GM19438 (cell line): ENCODE measurements at regions not wholly inside any gene's neighbourhood (a gene's known extent, or its start where the extent isn't known, plus 50 kb on each side); places are given as distances from the start of the nearest gene placed in this dataset.

Experiments used
- ATAC-seq: cut with Tn5 transposase; IDR thresholded peaks from one replicate; pipeline ENCODE4 v1.9.1; 2021; ENCODE audit warnings: low read depth; ENCODE audit not compliant: unreplicated experiment

GRCh38 chr1:163864207-163864606 is 542.5 kb downstream of the NUF2 start:
- no peak for ATAC-seq

GRCh38 chr1:163866564-163866963 is 544.8 kb downstream of the NUF2 start:
- ATAC-seq, result no peak

DNA sequence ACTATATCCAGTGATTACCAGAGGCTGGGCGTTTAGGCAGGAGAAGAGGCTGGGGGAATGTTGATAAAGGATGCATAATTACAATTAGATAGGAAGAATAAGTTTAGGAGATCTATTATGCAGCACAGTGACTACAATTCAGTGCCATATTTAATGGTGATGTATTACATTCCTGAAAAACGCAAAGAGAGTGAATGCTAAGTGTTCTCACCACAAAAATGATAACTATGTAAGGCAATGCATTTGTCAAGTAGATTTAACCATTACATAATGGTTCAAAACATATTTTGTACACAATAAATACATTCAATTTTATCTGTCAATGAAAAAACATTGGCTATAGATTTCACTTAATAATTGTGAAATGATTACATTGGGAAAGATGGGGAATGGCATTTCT is 548.9 kb downstream of the NUF2 start:
- no peak for ATAC-seq

GRCh38 chr1:163872067-163872466 is 550.3 kb downstream of the NUF2 start:
- ATAC-seq, result no peak

GRCh38 chr1:163874070-163874469 is 552.3 kb downstream of the NUF2 start:
- ATAC-seq, result no peak

DNA sequence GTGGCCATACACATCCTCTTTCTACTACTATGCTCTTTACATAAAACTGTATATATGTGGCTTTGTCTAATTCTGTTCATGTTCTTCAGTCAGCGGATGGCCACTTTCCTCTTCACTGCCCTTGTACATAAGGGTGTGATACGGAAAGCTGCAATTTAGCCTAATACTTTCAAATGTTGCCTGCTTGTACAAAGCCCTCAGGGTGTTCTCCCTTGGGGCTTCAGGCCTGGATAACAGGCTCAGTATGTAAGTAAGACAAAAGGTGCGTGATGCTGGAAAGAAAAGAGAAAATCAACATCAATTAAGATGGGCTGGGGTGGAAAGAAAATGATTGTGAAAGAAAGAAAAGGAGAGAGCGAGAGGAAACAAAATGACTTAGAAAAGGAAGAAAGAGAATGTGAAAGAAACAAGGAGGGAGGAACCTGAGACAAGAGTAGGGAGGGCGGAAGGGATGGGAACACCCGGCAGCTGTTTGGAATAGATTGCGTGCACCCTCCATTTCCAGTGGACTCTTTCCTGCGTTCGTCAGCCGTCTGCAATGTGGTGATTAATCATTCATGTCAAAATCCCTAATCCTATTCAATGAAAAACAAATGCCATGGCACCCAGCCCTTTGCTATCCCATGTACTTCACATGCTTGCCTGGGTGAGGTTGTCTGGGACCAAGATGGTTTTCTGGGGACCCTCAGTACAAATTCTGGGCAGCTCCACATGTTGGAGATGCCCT is 553.6 kb downstream of the NUF2 start:
- ATAC-seq, result no peak

DNA sequence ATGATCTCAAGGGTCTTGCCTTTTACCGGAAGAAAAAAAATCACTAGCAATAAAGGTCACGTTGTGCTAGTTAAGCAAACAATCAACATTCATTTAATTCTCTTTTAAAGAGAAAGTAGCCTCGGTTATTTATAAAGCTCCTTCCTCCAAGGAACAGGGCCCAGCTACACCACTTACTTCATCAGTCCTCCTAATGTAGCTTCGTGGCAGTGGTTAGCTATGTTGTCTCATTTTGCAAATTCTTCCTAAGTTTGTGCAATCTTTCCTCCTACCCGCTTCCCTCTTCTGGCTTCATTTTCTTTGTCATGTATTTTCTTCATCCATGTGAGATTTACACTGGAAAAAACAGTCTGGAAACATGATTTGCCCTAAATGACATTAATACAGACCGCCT is 554.2 kb downstream of the NUF2 start:
- ATAC-seq, result no peak

DNA sequence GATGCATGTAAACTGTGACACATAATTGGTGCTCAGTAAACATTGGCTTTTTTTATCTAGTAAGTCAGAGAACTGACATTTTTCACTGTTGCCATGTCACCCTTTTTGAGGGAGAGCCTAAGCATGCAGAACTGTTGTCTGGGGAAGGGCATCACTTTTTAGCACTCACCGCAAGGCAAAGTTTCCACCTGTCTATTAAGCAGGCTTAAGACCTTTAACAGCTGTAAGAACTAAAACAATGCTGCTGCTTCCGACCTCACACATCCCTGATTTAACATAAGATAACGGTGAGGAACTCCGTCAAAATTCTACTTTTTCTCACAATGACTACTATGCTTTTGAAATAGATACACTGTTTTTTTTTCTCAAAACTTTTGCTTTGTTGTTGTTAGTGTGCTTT is 554.8 kb downstream of the NUF2 start:
- ATAC-seq, result no peak

DNA sequence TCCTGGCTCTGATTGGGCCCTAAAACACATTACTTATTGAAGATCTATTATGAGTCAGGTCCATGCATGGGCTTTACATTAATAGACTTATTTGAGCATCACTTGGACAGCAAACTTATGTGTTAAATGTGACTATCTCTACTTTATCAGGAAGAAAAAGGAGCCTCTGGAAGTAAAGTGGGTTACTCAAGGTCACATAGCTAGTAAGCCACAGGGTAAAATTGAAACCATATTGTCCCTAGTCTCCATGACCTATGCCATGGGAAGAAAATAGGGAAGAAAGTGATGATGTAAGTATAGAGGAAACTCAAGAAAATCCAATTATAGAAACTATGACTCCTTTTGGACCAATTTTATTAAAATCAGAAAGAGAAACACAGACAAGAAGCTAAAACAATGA is 555.3 kb downstream of the NUF2 start:
- ATAC-seq, result no peak

- no peak for ATAC-seq
These were observed 563.8 kb downstream of the NUF2 start for GRCh38 chr1:163885510-163885909.

DNA sequence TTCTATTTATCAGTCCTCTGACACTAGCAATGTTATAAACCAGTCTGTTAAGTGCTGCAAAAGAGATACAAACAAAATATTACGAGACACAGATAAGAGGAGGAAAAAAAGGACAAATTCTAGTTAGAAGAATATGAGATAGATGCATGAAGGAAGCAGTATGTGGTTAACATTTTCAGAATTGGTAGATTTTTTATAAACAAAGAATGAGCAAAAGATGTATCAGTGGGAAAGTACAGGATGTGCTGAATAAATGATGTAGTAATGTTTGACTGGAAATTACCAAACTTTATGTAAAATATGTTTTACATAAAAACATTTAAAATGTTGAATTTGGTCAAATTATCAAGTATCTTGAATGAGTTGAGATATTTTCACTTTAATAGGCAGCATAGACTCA is 574.2 kb downstream of the NUF2 start:
- no peak for ATAC-seq

DNA sequence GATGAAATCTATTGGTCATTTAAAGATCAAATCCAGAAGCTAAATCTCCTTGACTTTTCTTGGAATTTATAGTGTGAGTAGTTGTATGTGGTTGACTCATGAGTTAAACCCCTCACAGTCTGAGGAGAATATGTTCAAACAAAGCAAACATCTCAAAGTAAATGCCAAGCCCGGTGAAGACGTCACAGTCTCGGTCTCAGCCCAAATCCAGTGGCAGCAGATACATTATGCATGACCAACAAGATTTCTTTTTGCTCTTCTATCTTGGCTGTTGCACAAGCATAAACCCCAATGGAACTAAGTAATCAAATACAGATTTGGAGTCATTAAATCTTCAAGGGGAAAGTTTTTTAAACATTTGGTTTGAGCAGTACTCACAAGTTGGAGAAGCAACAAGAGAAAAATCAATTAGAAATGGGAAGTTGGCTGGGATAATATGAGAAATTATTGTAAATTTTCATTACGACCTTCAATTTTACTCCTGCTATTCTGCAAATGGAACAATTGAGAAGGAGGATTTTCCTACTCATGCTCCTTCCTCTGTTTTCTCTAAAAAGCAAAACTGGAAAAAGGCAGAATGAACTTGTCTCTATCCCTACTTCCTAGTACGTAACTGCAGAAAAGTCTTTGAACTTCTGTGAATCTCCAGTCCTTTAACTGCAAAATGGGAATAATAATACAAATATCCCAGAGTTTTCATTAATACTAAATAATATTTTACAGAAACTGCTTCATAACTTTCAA is 575.8 kb downstream of the NUF2 start:
- ATAC-seq, result no peak

- no peak for ATAC-seq
These were observed 584.5 kb downstream of the NUF2 start for GRCh38 chr1:163906283-163906682.

GRCh38 chr1:163912170-163912884 is 590.6 kb downstream of the NUF2 start:
- ATAC-seq, result no peak

DNA sequence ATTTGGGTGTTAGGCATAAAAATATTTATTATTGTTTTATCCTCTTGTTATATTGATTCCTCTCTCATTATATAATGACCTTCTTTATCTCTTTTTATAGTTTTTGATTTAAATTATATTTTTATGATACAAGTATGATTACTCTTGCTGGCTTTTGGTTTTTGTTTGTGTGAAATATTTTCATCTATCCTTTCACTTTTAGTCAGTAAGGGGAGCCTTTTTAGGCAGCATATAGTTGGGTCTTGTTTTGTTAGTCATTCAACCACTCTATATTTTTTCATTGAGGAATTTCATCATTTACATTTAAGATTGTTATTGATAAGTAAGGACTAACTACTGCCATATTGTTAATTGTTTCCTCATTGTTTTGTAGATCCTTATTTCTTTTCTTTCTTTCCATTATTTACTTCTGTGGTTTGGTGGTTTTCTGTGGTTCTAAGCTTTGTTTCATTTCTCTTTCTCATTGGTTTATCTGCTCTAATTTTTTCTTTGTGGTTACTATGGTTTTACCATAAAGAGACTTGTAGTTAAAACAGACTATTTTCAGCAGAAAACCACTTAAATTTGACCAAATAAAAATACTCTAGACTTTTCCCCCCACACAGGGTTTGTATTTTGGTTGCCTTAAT is 593.1 kb downstream of the NUF2 start:
- no peak for ATAC-seq

- ATAC-seq, result peak; percentile 60
These were observed 601.0 kb downstream of the NUF2 start for GRCh38 chr1:163922743-163923201.

GRCh38 chr1:163924041-163924440 is 602.3 kb downstream of the NUF2 start:
- ATAC-seq, result no peak

DNA sequence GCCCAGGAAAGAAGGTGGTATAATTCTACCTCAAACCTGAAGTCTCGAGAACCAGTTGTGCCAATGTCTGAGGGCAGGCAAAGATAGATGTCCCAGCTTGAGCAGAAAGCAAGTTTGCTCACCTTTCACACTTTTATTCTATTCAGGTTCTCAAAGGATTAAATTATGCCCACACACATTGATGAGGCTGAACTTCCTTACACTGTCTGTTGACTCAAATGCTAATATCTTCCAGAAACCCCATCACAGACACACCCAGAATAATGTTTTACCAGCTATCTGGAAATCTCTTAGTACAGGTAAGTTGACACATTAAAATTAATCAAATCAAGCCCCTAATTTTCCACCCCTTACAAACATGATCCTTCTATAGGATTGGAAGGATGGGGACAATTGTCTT is 605.7 kb downstream of the NUF2 start:
- no peak for ATAC-seq

DNA sequence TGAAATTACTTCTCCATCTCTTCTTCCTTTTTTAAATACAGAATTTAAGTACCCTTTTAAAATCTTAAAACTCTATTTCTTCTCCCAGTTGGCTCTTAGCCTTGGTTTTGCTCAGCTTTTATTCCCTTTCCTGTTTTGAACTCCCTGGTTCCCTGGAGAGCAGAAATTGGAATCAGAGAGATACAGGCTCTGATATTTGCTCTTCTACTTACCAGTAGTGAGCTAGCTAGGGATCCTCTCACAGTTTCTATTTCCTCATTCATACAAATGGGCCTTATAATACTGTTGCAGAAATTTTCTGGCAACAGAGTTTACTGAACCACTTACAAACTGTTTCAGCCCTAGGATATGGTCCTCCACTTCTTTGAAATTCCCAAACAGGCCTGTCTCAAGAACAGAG is 606.3 kb downstream of the NUF2 start:
- no peak for ATAC-seq

- ATAC-seq, result no peak
These were observed 606.9 kb downstream of the NUF2 start for GRCh38 chr1:163928651-163929050.

- no peak for ATAC-seq
These were observed 611.1 kb downstream of the NUF2 start for GRCh38 chr1:163932901-163933300.
